K562 (cell line): ENCODE measurements at regions not wholly inside any gene's neighbourhood (a gene's known extent, or its start where the extent isn't known, plus 50 kb on each side); places are given as distances from the start of the nearest gene placed in this dataset.

Source experiments
- ATAC-seq: fragments of 200-7000 bp; cut with Tn5 transposase; 3 replicates; pipeline ENCODE4 v1.9.1; 2020; ENCODE audit warnings: moderate library complexity
- BruUV-seq: library from RNA; stranded (reverse); fragments of 400-500 nt; replicated peaks from 2 replicates; lab custom pipeline; 2021; lab: Mats Ljungman, UMichigan
- CTCF ChIA-PET: fragments of 300-600 bp; formaldehyde crosslinking; extraction: SDS; loops from one replicate; lab custom pipeline; 2021; ENCODE audit warnings: low intra/inter-chr PET ratio; lab: Yijun Ruan, JAX
- POLR2A ChIA-PET: fragments of 300-600, 350-650 bp; sonication (Branson Sonifier 250); formaldehyde crosslinking; extraction: SDS; loops from one replicate; lab custom pipeline; 2021; ENCODE audit warnings: antibody characterized with exemption, inconsistent platforms; lab: Yijun Ruan, JAX
- DNase-seq, 4 experiments: peaks; one replicate each; pipeline versions ENCODE4 v3.0.0 to v3.0.0-alpha.2; 2011 to 2018; ENCODE audit warnings: low spot score in 3 of 4, mixed read lengths in 3 of 4; ENCODE audit errors: extremely low read depth in 1 of 4
- FAIRE-seq: peaks from 2 replicates; lab custom pipeline; 2011; peaks lifted over from hg19 to GRCh38; lab: Jason Lieb, UNC
- H2AFZ ChIP-seq: 2 replicates; pipeline ENCODE4 v1.6.0; 2011; ENCODE audit warnings: low read depth, low read length, control low read depth, inconsistent platforms
- H3K27ac ChIP-seq: fragments of 200-600 bp; 3 replicates; pipeline ENCODE4 v1.8.0; 2011; ENCODE audit warnings: low read depth, mild to moderate bottlenecking, control low read depth, inconsistent platforms, low read length, moderate library complexity, mixed read lengths; ENCODE audit errors: extremely low read depth
- H3K27me3 ChIP-seq, 2 experiments: fragments of 300-600 bp in 1 of 2; 2 replicates in 1 of 2; 3 replicates in 1 of 2; pipeline versions ENCODE4 v1.6.0 to v1.8.0; 2011; ENCODE audit warnings: inconsistent platforms in 2 of 2, low read length in 2 of 2, mild to moderate bottlenecking in 1 of 2, mixed read lengths in 1 of 2, moderate library complexity in 1 of 2; ENCODE audit not compliant: control insufficient read depth in 2 of 2, insufficient read depth in 2 of 2
- H3K36me3 ChIP-seq: fragments of 300-600 bp; 3 replicates; pipeline ENCODE4 v1.8.0; 2011; ENCODE audit warnings: mild to moderate bottlenecking, low read length, inconsistent platforms; ENCODE audit not compliant: control insufficient read depth, insufficient read depth
- H3K4me1 ChIP-seq, 2 experiments: fragments of 200-600 bp in 1 of 2; replicated peaks in 1 of 2; 2 replicates in 1 of 2; 3 replicates in 1 of 2; pipeline versions ENCODE4 v1.5.1 to v1.8.0; 2011; ENCODE audit warnings: inconsistent platforms in 2 of 2, low read length in 2 of 2, mild to moderate bottlenecking in 1 of 2, mixed read lengths in 1 of 2, moderate library complexity in 1 of 2; ENCODE audit not compliant: control insufficient read depth in 2 of 2, insufficient read depth in 2 of 2
- H3K4me2 ChIP-seq: 2 replicates; pipeline ENCODE4 v1.6.1; 2011; ENCODE audit warnings: low read length, control low read depth, inconsistent platforms, mixed read lengths; ENCODE audit not compliant: insufficient read depth
- H3K4me3 ChIP-seq: fragments of 200-600 bp; sonication (generic), shearing (Covaris generic); 2 replicates; pipeline ENCODE4 v1.5.1; 2016; ENCODE audit warnings: control low read depth, inconsistent platforms
- H3K79me2 ChIP-seq: fragments of 200-600 bp; 3 replicates; pipeline ENCODE4 v1.8.0; 2011; ENCODE audit warnings: low read length, inconsistent platforms; ENCODE audit not compliant: control insufficient read depth, insufficient read depth
- H3K9ac ChIP-seq, 2 experiments: 2 replicates each; pipeline versions ENCODE4 v1.6.0 to v1.6.1; 2011; ENCODE audit warnings: low read depth in 2 of 2, low read length in 2 of 2, control low read depth in 1 of 2, inconsistent platforms in 1 of 2, mild to moderate bottlenecking in 1 of 2, mixed read lengths in 1 of 2; ENCODE audit not compliant: insufficient read depth in 1 of 2
- H3K9me1 ChIP-seq: one replicate; pipeline ENCODE4 v1.6.0; 2011; ENCODE audit warnings: inconsistent platforms, mild to moderate bottlenecking, low read length, moderate library complexity; ENCODE audit not compliant: control insufficient read depth, insufficient read depth
- H3K9me3 ChIP-seq: replicated peaks from 2 replicates; pipeline ENCODE4 v1.5.1; 2011; ENCODE audit warnings: low read depth, low read length, inconsistent platforms; ENCODE audit not compliant: control insufficient read depth, insufficient read depth
- H4K20me1 ChIP-seq: replicated peaks from 2 replicates; pipeline ENCODE4 v1.6.1; 2011; ENCODE audit warnings: low read length, inconsistent platforms, mixed read lengths; ENCODE audit not compliant: control insufficient read depth, insufficient read depth
- BACH1 ChIP-seq: fragments of 200-800 bp; sonication (Bioruptor generic); IDR thresholded peaks from 2 replicates; pipeline ENCODE4 v1.6.1; 2016; ENCODE audit warnings: missing genetic modification characterization, missing compliant biosample characterization
- BCL6 ChIP-seq: fragments of 250-450 bp; sonication (Bioruptor Pico); IDR thresholded peaks from 2 replicates; pipeline ENCODE4 v1.4.0; 2020
- C11orf30 ChIP-seq: fragments of 450-650 bp; IDR thresholded peaks from 2 replicates; pipeline ENCODE4 v1.6.1; 2016; ENCODE audit warnings: low read depth, mild to moderate bottlenecking
- EZH2 ChIP-seq: IDR thresholded peaks from 2 replicates; pipeline ENCODE4 v1.6.1; 2012; ENCODE audit warnings: low read depth, mild to moderate bottlenecking, inconsistent platforms, low read length, borderline replicate concordance
- HNRNPLL ChIP-seq: fragments of 200-400 bp; formaldehyde crosslinking; IDR thresholded peaks from 2 replicates; pipeline ENCODE4 v1.6.1; 2017; ENCODE audit warnings: low read length, low read depth, mild to moderate bottlenecking; ENCODE audit not compliant: poor library complexity, severe bottlenecking
- SOX6 ChIP-seq: fragments of 450-650 bp; IDR thresholded peaks from 2 replicates; pipeline ENCODE4 v1.6.1; 2014; ENCODE audit warnings: mild to moderate bottlenecking
- TEAD2 ChIP-seq: fragments of 450-650 bp; IDR thresholded peaks from 2 replicates; pipeline ENCODE4 v1.6.1; 2016; ENCODE audit warnings: missing genetic modification characterization, control low read depth, missing compliant biosample characterization
- TOE1 ChIP-seq, 2 experiments: fragments of 450-650 bp in 1 of 2; sonication (generic) in 1 of 2; formaldehyde crosslinking in 1 of 2; IDR thresholded peaks; 2 replicates each; pipeline versions ENCODE4 v1.7.1 to v1.8.0; 2016 to 2022; ENCODE audit warnings: borderline replicate concordance in 2 of 2, mild to moderate bottlenecking in 2 of 2, antibody characterized with exemption in 1 of 2, inconsistent platforms in 1 of 2, low read depth in 1 of 2, missing genetic modification reagents in 1 of 2, moderate library complexity in 1 of 2
- ZNF212 ChIP-seq: fragments of 450-650 bp; formaldehyde crosslinking; IDR thresholded peaks from 2 replicates; pipeline ENCODE4 v1.4.0; 2020; ENCODE audit warnings: mild to moderate bottlenecking
- ZNF668 ChIP-seq: fragments of 250-450 bp; sonication (Bioruptor Pico); IDR thresholded peaks from 2 replicates; pipeline ENCODE4 v1.8.0; 2022; ENCODE audit warnings: mild to moderate bottlenecking, inconsistent platforms
- WGBS: fragments of 100-300 bp; shearing (Covaris generic); methylation state at CpG from one replicate; pipeline ENCODE4 v1.1.6; 2016; ENCODE audit warnings: low coverage, mixed read lengths; ENCODE audit not compliant: insufficient coverage; ENCODE audit errors: missing lambda C conversion rate; 5-methylcytosine and 5-hydroxymethylcytosine counted together
- in situ Hi-C: fragments of 300-500 bp; cut with MboI; formaldehyde crosslinking; loops from 4 replicates; pipeline ENCODE4 v1.15.0; 2018; ENCODE audit warnings: inconsistent platforms, mixed read lengths
- intact Hi-C: fragments of 100-400 bp; cut with micrococcal nuclease; formaldehyde crosslinking; loops from 2 replicates; pipeline ENCODE4 v1.14.2; 2022
- TF ChIP-seq, protein P1 (sequence below): fragments of 250-450 bp; sonication (Bioruptor Pico); IDR thresholded peaks from 2 replicates; pipeline ENCODE4 v1.9.0; 2021; ENCODE audit warnings: mild to moderate bottlenecking

DNA sequence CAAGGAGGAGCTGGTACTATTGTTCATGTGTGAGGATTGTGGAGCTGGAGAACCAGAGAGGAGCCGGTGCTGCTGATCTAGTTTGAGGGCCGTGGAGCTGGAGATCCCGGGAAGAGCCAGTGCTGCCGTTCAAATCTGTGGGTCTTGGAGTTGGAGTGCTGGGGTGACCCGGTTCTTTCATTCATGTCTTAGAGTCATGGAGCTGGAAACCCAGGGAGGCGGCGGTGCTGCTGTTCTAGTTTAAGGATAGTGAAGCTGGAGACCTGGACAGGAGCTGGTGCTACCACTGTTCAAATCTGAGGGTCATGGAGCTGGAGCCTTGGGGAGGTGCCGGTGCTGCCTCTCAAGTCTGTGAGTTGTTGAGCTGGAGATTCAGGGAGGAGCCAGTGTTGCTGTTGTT lies 88.5 kb upstream of the ZNF479 start:
- Histone ChIP-seq H3K4me2 (no peak overlapping the region), H3K9me3 (no peaks in the 10 kb centered on the region), H2AFZ (no peak overlapping the region), H3K9me1 (no peaks in the 10 kb centered on the region), H3K27me3 (no peaks in the 10 kb centered on the region), H3K36me3 (no peaks in the 10 kb centered on the region)
- CTCF ChIA-PET: no interaction called here
- DNase-seq: no peak
- TF ChIP-seq ZNF668 (CRISPR knock-in tag) (no peak), BCL6 (CRISPR knock-in tag) (no peak), HNRNPLL (no peak), SOX6 (no peak), EZH2 (no peak), TEAD2 (tag) (no peak), TOE1 (IDR thresholded peaks at IDR 0.05; ENCODE audit: borderline replicate concordance) (no peak), TOE1 (CRISPR knock-in tag; IDR thresholded peaks at IDR 0.05; ENCODE audit: borderline replicate concordance, low read depth) (no peak), ZNF212 (CRISPR knock-in tag) (no peak), C11orf30 (no peak), BACH1 (tag) (no peak)
- TF ChIP-seq, protein P1, sequence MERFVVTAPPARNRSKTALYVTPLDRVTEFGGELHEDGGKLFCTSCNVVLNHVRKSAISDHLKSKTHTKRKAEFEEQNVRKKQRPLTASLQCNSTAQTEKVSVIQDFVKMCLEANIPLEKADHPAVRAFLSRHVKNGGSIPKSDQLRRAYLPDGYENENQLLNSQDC (CRISPR knock-in tag): no peak
- TF ChIP-seq, all 486 proteins: peak for 0
- ATAC-seq: no peak
- POLR2A ChIA-PET: no interaction called here
- H4K20me1 ChIP-seq: no peaks in the 10 kb centered on the region
- H3K79me2 ChIP-seq: no peaks in the 10 kb centered on the region
- intact Hi-C loops: no loop called here
- no peak overlapping the region for H3K9ac ChIP-seq
- in situ Hi-C loops: no loop called here
- BruUV-seq: no TSS peak
- FAIRE-seq: no peak
- no peak overlapping the region for H3K27ac ChIP-seq
- 0% methylated on average over 6 of the region's 8 CpGs for WGBS
- no peaks in the 10 kb centered on the region for H3K4me1 ChIP-seq
- no peak overlapping the region for H3K4me3 ChIP-seq
